GM18502 (cell line): ENCODE measurements at regions not wholly inside any gene's neighbourhood (a gene's known extent, or its start where the extent isn't known, plus 50 kb on each side); places are given as distances from the start of the nearest gene placed in this dataset.
A peak's percentile ranks its signal among the peaks of the same experiment; 100 is the strongest.
"Not testable (repeated sequence)": the region's sequence is repeated elsewhere in the genome, so short reads cannot be mapped to it uniquely, and the experiment has no call there.

ENCODE experiments used
- ATAC-seq: cut with Tn5 transposase; IDR thresholded peaks from one replicate; pipeline ENCODE4 v1.9.1; 2021; ENCODE audit warnings: mild to moderate bottlenecking; ENCODE audit not compliant: unreplicated experiment, poor library complexity

GRCh38 chr9:65401456-65402045 is 116.5 kb upstream of the FOXD4L5 start:
- not testable (repeated sequence) for ATAC-seq

GRCh38 chr9:65400886-65401285 is 115.9 kb upstream of the FOXD4L5 start:
- no peak for ATAC-seq

- ATAC-seq, result not testable (repeated sequence)
Measured at GRCh38 chr9:65397763-65398719, 113.0 kb upstream of the FOXD4L5 start.

GRCh38 chr9:65397226-65397625 is 112.2 kb upstream of the FOXD4L5 start:
- ATAC-seq, result not testable (repeated sequence)

GRCh38 chr9:65396601-65397000 is 111.6 kb upstream of the FOXD4L5 start:
- ATAC-seq, result not testable (repeated sequence)

GRCh38 chr9:65395789-65396188 is 110.8 kb upstream of the FOXD4L5 start:
- not testable (repeated sequence) for ATAC-seq

GRCh38 chr9:65395121-65395520 is 110.1 kb upstream of the FOXD4L5 start:
- ATAC-seq, result not testable (repeated sequence)

- not testable (repeated sequence) for ATAC-seq
Measured at GRCh38 chr9:65393111-65393810, 108.3 kb upstream of the FOXD4L5 start.

GRCh38 chr9:65392611-65393010 is 107.6 kb upstream of the FOXD4L5 start:
- not testable (repeated sequence) for ATAC-seq

- not testable (repeated sequence) for ATAC-seq
Measured at GRCh38 chr9:65389710-65390109, 104.7 kb upstream of the FOXD4L5 start.

GRCh38 chr9:65389216-65389615 is 104.2 kb upstream of the FOXD4L5 start:
- ATAC-seq, result not testable (repeated sequence)

- ATAC-seq, result peak; percentile 94
Measured at GRCh38 chr9:65386699-65387098, 101.7 kb upstream of the FOXD4L5 start.

- not testable (repeated sequence) for ATAC-seq
Measured at GRCh38 chr9:65386191-65386590, 101.2 kb upstream of the FOXD4L5 start.

- ATAC-seq, result not testable (repeated sequence)
Measured at GRCh38 chr9:65385655-65386024, 100.6 kb upstream of the FOXD4L5 start.

- ATAC-seq, result not testable (repeated sequence)
Measured at GRCh38 chr9:65384759-65385654, 100.0 kb upstream of the FOXD4L5 start.

- not testable (repeated sequence) for ATAC-seq
Measured at GRCh38 chr9:65384066-65384465, 99.1 kb upstream of the FOXD4L5 start.

GRCh38 chr9:65383646-65384045 is 98.6 kb upstream of the FOXD4L5 start:
- ATAC-seq, result not testable (repeated sequence)

GRCh38 chr9:65382701-65383318 is 97.8 kb upstream of the FOXD4L5 start:
- ATAC-seq, result not testable (repeated sequence)
